IPS-18a (cell line): ENCODE measurements at regions not wholly inside any gene's neighbourhood (a gene's known extent, or its start where the extent isn't known, plus 50 kb on each side); places are given as distances from the start of the nearest gene placed in this dataset.
"Not testable (repeated sequence)": the region's sequence is repeated elsewhere in the genome, so short reads cannot be mapped to it uniquely, and the experiment has no call there.

Experiments used
- H3K27ac ChIP-seq: one replicate; pipeline ENCODE4 v1.5.1; 2013; ENCODE audit warnings: low read length
- H3K27me3 ChIP-seq: one replicate; pipeline ENCODE4 v1.6.1; 2013; ENCODE audit warnings: mild to moderate bottlenecking, low read length; ENCODE audit not compliant: control insufficient read depth, insufficient read depth
- H3K36me3 ChIP-seq: one replicate; pipeline ENCODE4 v1.6.1; 2013; ENCODE audit warnings: low read depth, low read length; ENCODE audit not compliant: control insufficient read depth
- H3K4me1 ChIP-seq: one replicate; pipeline ENCODE4 v1.6.1; 2013; ENCODE audit warnings: low read depth, low read length; ENCODE audit not compliant: control insufficient read depth
- H3K4me3 ChIP-seq: one replicate; pipeline ENCODE4 v1.5.1; 2013; ENCODE audit warnings: low read length
- H3K9ac ChIP-seq: one replicate; pipeline ENCODE4 v1.6.1; 2013; ENCODE audit warnings: mild to moderate bottlenecking, low read length, moderate library complexity
- H3K9me3 ChIP-seq: one replicate; pipeline ENCODE4 v1.6.1; 2013; ENCODE audit warnings: low read depth, low read length; ENCODE audit not compliant: control insufficient read depth

DNA sequence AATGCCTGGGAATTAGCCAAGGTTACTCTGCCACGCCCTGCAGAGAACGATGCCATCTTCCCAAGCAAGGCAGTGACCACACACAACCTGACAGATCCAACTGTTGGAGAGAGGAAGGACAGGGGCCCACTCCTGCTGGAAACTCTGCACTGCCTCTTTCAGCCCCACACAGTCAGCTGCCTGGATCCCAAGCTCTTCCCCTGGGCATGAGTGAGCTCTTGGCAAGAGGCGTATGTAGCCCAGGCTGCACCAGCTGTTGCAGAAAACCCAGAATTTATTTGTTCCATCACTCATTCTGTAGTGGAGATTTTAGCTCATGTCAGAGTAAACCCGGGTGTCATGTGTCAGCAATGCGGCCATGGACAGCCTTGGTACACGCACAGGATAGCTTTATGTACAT is 135.1 kb upstream of the TRIM24 start:
- Histone ChIP-seq H3K9me3 (peaks cover 9% of the 10 kb centered on the region), H3K4me3 (no peak overlapping the region), H3K27ac (no peak overlapping the region), H3K4me1 (no peaks in the 10 kb centered on the region), H3K9ac (no peak overlapping the region), H3K36me3 (no peaks in the 10 kb centered on the region), H3K27me3 (no peaks in the 10 kb centered on the region)

DNA sequence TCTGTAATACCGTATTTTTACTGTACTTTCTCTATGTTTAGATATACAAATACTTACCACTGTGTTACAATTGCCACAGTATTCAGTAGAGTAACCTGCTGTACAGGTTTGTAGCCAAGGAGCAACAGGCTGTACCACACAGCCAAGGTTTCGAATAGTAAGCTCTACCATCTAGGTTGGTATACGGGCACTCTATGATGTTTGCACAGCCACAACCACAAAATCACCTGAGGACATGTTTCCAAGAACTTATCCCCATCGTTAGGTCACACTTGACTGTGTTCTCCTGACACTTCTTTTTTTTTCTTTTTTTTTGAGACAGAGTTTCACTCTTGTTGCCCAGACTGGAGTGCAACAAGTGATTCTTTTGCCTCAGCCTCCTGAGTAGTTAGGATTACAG is 134.6 kb upstream of the TRIM24 start:
- no peak overlapping the region for H3K9ac ChIP-seq
- no peak overlapping the region for H3K4me3 ChIP-seq
- H3K27me3 ChIP-seq: no peaks in the 10 kb centered on the region
- no peaks in the 10 kb centered on the region for H3K36me3 ChIP-seq
- H3K9me3 ChIP-seq: peaks cover 9% of the 10 kb centered on the region
- no peaks in the 10 kb centered on the region for H3K4me1 ChIP-seq
- no peak overlapping the region for H3K27ac ChIP-seq

DNA sequence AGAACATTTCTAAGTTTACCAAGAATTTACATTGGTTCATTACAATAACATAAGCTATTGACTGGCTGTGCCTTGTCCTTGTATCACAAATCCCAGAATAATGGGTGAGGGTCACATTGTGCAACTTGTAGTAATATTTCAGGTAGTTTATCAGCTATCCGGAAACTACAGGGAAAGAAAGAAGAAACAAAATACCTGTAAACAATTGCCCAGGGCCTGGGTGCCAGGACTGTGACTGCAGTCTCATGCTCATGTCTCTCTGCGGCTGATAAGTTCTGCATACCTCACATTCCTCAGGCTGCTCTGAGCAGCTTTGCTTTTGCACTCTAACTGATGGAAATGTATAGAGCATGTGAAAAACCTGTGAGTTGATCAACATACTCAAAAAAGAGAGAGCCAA is 131.8 kb upstream of the TRIM24 start:
- H3K27ac ChIP-seq: no peak overlapping the region
- H3K4me3 ChIP-seq: no peak overlapping the region
- no peaks in the 10 kb centered on the region for H3K27me3 ChIP-seq
- H3K4me1 ChIP-seq: no peaks in the 10 kb centered on the region
- no peaks in the 10 kb centered on the region for H3K36me3 ChIP-seq
- H3K9ac ChIP-seq: no peak overlapping the region
- peaks cover 11% of the 10 kb centered on the region for H3K9me3 ChIP-seq

DNA sequence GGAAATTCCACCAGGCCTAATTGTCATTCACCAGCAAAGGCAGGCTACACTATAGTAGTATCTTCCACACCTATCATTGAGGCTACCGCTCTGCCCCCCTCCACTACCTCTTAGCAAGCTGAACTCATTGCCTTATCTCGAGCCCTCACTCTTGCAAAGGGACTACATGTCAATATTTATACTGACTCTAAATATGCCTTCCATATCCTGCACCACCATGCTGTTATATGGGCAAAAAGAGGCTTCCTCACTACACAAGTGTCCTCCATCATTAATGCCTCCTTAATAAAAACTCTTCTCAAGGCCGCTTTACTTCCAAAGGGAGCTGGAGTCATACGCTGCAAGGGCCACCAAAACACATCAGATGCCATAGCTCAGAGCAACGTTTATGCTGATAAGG is 127.2 kb upstream of the TRIM24 start:
- not testable (repeated sequence) for H3K9me3 ChIP-seq, H3K4me3 ChIP-seq, H3K4me1 ChIP-seq, H3K36me3 ChIP-seq, H3K27ac ChIP-seq, H3K9ac ChIP-seq, H3K27me3 ChIP-seq

DNA sequence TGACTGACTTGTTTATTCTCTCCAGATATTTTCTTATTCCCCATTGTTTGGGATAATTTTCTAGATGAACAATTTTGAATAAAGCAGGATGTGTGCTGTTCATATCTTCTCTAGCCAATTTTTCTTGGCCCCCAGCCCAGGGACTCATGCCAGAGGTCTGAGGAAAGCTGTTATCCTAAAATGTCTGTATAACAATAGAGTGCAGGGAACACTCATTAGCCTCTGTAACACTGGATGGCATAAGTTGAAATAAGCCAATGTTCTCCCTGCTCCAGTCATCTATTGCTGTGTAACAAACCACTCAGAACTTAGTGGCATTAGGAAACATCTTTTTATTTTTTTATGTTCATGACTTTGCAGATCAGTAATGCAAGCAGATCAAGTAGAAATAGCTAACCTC is 121.7 kb upstream of the TRIM24 start:
- no peak overlapping the region for H3K27ac ChIP-seq
- no peak overlapping the region for H3K9ac ChIP-seq

DNA sequence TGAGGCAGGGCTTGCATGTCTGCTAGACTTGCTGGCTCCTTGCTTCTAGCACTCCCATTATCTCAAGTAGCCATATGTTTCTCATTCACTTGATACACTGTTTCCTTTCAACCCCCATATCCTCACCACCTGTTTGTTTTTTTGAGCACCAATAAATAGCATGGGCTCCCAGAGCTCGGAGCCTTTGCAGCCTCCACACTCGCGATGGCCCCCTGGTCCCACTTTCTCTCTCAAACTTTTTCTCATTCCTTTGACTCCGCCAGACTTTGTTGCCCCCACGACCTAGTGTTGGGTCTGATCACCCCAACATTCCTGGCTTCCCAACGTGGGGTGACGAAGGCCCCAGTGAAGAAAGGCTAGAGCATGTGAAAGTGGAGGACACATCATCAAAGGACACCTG is 120.8 kb upstream of the TRIM24 start:
- not testable (repeated sequence) for H3K27ac ChIP-seq, H3K4me1 ChIP-seq, H3K27me3 ChIP-seq, H3K4me3 ChIP-seq, H3K36me3 ChIP-seq, H3K9ac ChIP-seq
- peaks cover 17% of the 10 kb centered on the region for H3K9me3 ChIP-seq

More for the DNA sequence above, 121.7 kb upstream of the TRIM24 start:
- H3K9me3 ChIP-seq: peaks cover 17% of the 10 kb centered on the region
- no peak overlapping the region for H3K4me3 ChIP-seq
- no peaks in the 10 kb centered on the region for H3K36me3 ChIP-seq
- no peaks in the 10 kb centered on the region for H3K4me1 ChIP-seq
- no peaks in the 10 kb centered on the region for H3K27me3 ChIP-seq

DNA sequence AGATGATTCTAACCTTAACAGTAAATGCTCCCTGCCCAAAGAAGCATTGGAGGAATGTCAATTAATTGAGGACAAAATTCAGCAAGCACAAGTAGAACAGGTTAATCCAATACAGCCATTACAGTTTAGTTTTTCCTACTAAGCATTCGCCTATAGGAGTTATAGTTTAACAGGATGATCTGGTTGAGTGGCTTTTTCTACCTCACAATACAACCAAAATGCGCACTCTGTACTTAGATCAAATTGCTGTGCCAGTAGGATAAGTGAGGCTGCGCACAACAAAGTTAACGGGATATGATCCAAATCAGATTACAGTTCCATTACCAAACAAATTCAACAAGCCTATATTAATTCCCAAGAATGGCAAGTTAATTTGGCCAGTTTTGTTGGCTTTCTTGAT is 117.1 kb upstream of the TRIM24 start:
- Histone ChIP-seq H3K27me3 (no peaks in the 10 kb centered on the region), H3K9ac (no peak overlapping the region), H3K4me1 (no peaks in the 10 kb centered on the region), H3K4me3 (no peak overlapping the region), H3K9me3 (peaks cover 35% of the 10 kb centered on the region), H3K36me3 (no peaks in the 10 kb centered on the region), H3K27ac (no peak overlapping the region)

DNA sequence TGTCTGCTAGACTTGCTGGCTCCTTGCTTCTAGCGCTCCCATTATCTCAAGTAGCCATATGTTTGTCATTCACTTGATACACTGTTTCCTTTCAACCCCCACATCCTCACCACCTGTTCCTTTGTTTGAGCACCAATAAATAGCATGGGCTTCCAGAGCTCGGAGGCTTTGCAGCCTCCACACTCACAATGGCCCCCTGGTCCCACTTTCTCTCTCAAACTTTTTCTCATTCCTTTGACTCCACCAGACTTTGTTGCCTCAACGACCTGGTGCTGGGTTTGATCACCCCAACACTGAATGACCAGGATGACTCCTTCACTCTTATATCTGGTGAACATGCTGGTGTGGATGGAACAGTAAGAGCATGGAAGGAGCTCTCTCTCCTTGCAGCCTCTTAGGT is 114.5 kb upstream of the TRIM24 start:
- H3K9me3 ChIP-seq: peaks cover 20% of the 10 kb centered on the region
- no peaks in the 10 kb centered on the region for H3K36me3 ChIP-seq
- no peaks in the 10 kb centered on the region for H3K27me3 ChIP-seq
- H3K4me3 ChIP-seq: no peak overlapping the region
- H3K27ac ChIP-seq: no peak overlapping the region
- H3K9ac ChIP-seq: no peak overlapping the region
- H3K4me1 ChIP-seq: no peaks in the 10 kb centered on the region

DNA sequence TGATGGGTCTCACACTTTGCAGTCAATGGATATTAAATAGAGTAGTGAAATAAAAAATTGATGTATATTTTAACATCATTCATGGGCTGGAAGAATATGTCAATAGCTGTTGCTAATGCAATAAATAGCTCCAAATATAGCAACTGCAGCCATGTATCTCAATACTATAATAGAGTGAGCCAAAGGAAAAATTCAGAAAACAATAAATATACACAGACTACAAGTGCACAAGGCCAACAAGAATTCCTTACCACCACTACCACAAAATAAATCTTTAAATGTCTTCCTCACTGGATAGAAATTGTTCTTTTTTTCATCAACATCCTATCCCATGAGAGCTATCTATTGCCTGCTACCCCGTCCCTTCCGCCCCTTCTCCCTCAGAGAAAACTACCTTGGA is 113.1 kb upstream of the TRIM24 start:
- no peak overlapping the region for H3K4me3 ChIP-seq
- H3K36me3 ChIP-seq: no peaks in the 10 kb centered on the region
- no peak overlapping the region for H3K9ac ChIP-seq
- no peaks in the 10 kb centered on the region for H3K27me3 ChIP-seq
- no peak overlapping the region for H3K27ac ChIP-seq
- peaks cover 18% of the 10 kb centered on the region for H3K9me3 ChIP-seq
- H3K4me1 ChIP-seq: no peaks in the 10 kb centered on the region

DNA sequence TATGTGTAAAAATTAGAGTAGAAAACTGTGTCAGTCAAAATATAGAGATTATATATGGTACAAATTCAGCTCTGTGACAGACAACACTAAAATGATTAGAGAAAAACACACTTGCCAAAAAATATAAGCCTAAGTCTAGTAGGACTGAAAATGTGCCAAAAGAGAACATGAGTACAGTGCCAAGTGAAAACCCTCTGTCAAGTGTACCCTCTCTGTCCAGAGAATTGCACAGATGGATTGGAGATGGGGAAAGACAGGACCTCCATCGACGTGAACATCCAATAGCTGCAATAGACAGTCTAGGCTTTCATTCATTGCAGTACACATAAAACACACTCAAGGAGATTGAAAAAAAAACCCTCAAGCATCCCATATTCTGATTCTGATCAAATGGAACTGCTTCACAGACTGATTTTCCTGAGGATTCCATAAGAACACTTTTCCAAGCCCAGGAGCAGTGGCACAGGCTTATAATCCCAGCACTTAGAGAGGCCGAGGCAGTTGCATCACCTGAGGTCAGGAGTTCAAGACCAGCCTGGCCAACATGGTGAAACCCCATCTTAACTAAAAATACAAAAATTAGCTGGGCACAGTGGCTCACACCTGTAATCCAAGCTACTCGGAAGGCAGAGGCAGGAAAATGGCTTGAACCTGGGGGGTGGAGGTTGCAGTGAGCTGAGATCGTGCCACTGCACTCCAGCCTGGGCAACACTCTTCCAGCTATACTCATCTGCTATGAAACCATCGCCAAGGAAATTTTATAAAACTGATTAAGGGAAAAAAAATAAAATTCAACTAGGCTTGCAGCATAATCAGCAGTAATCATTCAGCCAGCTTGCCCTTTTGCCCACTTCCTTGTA is 110.0 kb upstream of the TRIM24 start:
- Histone ChIP-seq H3K9ac (no peak overlapping the region), H3K36me3 (no peaks in the 10 kb centered on the region), H3K4me3 (no peak overlapping the region), H3K27ac (no peak overlapping the region), H3K4me1 (no peaks in the 10 kb centered on the region), H3K9me3 (peaks cover 13% of the 10 kb centered on the region), H3K27me3 (no peaks in the 10 kb centered on the region)

DNA sequence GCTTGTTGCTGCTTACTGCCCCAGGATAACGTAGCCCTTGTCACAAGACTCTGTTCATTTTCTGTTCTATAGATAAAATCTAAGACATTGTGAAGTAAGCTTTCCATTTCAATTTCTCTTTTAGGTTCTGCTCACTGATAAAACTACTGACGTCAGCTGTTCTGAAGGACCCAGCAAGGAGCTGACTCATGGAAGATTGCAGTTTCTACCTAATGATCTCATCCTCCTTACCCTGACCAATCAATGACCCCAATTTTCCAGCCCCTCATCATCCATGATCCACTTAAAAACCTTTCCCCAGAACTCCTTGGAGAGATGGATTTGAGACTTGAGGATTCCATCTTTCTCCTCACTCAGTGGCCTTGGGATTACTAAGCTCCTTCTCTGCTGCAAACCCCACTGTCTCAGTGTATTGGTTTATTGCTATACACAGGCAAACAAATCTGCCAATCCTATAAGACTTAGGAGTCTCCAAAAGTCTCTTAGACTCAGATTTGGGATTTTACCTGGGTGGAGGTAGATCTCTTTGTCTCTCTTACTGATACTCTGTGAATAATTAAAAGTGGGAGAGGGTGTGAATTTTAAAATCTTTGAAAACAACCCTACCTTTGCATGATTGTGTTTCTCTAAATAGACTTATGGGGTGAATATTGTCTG is 109.2 kb upstream of the TRIM24 start:
- no peak overlapping the region for H3K27ac ChIP-seq
- H3K9ac ChIP-seq: no peak overlapping the region
- no peak overlapping the region for H3K4me3 ChIP-seq
- no peaks in the 10 kb centered on the region for H3K4me1 ChIP-seq
- peaks cover 5% of the 10 kb centered on the region for H3K9me3 ChIP-seq
- no peaks in the 10 kb centered on the region for H3K27me3 ChIP-seq
- H3K36me3 ChIP-seq: no peaks in the 10 kb centered on the region
